OCI-LY1 (cell line): ENCODE measurements at regions not wholly inside any gene's neighbourhood (a gene's known extent, or its start where the extent isn't known, plus 50 kb on each side); places are given as distances from the start of the nearest gene placed in this dataset.

Source experiments
- CTCF ChIP-seq: fragments of 200-600 bp; sonication (generic), shearing (Covaris generic); IDR thresholded peaks from 2 replicates; pipeline ENCODE4 v1.5.1; 2017; ENCODE audit warnings: mild to moderate bottlenecking, antibody characterized with exemption, low read length, moderate library complexity, mixed read lengths
- EZH2 ChIP-seq: fragments of 200-600 bp; sonication (generic), shearing (Covaris generic); IDR thresholded peaks from 2 replicates; pipeline ENCODE4 v1.8.0; 2017; ENCODE audit warnings: borderline replicate concordance, mixed run types, mild to moderate bottlenecking, antibody characterized with exemption, low read length, moderate library complexity, mixed read lengths

GRCh38 chr5:4203146-4203545, 607.5 kb downstream of the IRX1 start:
- TF ChIP-seq CTCF: no peak
- TF ChIP-seq EZH2: no peak
